HG02759 (cell line): ENCODE measurements at regions not wholly inside any gene's neighbourhood (a gene's known extent, or its start where the extent isn't known, plus 50 kb on each side); places are given as distances from the start of the nearest gene placed in this dataset.

Source experiments
- ATAC-seq: cut with Tn5 transposase; IDR thresholded peaks from one replicate; pipeline ENCODE4 v1.9.1; 2021; ENCODE audit warnings: mild to moderate bottlenecking, moderate library complexity; ENCODE audit not compliant: unreplicated experiment

GRCh38 chr4:179486570-179487335, 2044.5 kb upstream of the AGA start:
- ATAC-seq = no peak

- ATAC-seq = no peak
Observed at GRCh38 chr4:179492260-179493080, 2050.2 kb upstream of the AGA start.

GRCh38 chr4:179503976-179504375, 2061.7 kb upstream of the AGA start:
- no peak for ATAC-seq

GRCh38 chr4:179509489-179509888, 2067.3 kb upstream of the AGA start:
- no peak for ATAC-seq

- ATAC-seq = no peak
Observed at GRCh38 chr4:179521952-179522351, 2079.7 kb upstream of the AGA start.

- ATAC-seq = no peak
Observed at GRCh38 chr4:179530958-179531357, 2088.7 kb upstream of the AGA start.

- ATAC-seq = no peak
Observed at GRCh38 chr4:179536694-179537093, 2094.5 kb upstream of the AGA start.

- no peak for ATAC-seq
Observed at GRCh38 chr4:179539641-179540040, 2097.4 kb upstream of the AGA start.

GRCh38 chr4:179543771-179544170, 2101.5 kb upstream of the AGA start:
- no peak for ATAC-seq

GRCh38 chr4:179544496-179544895, 2102.3 kb upstream of the AGA start:
- no peak for ATAC-seq

GRCh38 chr4:179552131-179552530, 2109.9 kb upstream of the AGA start:
- no peak for ATAC-seq

- no peak for ATAC-seq
Observed at GRCh38 chr4:179563741-179564140, 2121.5 kb upstream of the AGA start.

- no peak for ATAC-seq
Observed at GRCh38 chr4:179569549-179569948, 2127.3 kb upstream of the AGA start.

- ATAC-seq = no peak
Observed at GRCh38 chr4:179582164-179582905, 2140.1 kb upstream of the AGA start.

GRCh38 chr4:179583221-179583620, 2141.0 kb upstream of the AGA start:
- ATAC-seq = no peak

- no peak for ATAC-seq
Observed at GRCh38 chr4:179584101-179584500, 2141.9 kb upstream of the AGA start.

GRCh38 chr4:179585761-179586160, 2143.5 kb upstream of the AGA start:
- ATAC-seq = no peak

- no peak for ATAC-seq
Observed at GRCh38 chr4:179586460-179586859, 2144.2 kb upstream of the AGA start.

GRCh38 chr4:179595671-179596410, 2153.6 kb upstream of the AGA start:
- ATAC-seq = no peak

- no peak for ATAC-seq
Observed at GRCh38 chr4:179596621-179597020, 2154.4 kb upstream of the AGA start.

- ATAC-seq = no peak
Observed at GRCh38 chr4:179597301-179597700, 2155.1 kb upstream of the AGA start.
